HepG2 (cell line): ENCODE measurements at regions not wholly inside any gene's neighbourhood (a gene's known extent, or its start where the extent isn't known, plus 50 kb on each side); places are given as distances from the start of the nearest gene placed in this dataset.

Source experiments
- ATAC-seq: fragments of 200-7000 bp; cut with Tn5 transposase; 3 replicates; pipeline ENCODE4 v1.9.1; 2020; ENCODE audit warnings: mild to moderate bottlenecking, moderate library complexity
- BruUV-seq: library from RNA; stranded (reverse); fragments of 400-500 nt; replicated peaks from 2 replicates; lab custom pipeline; 2021; lab: Mats Ljungman, UMichigan
- CTCF ChIA-PET: fragments of 300-600 bp; formaldehyde crosslinking; extraction: SDS; loops from one replicate; lab custom pipeline; 2021; ENCODE audit warnings: low total read pairs, inconsistent platforms, low intra/inter-chr PET ratio; lab: Yijun Ruan, JAX
- POLR2A ChIA-PET: fragments of 350-600 bp; sonication (Branson Sonifier 250); formaldehyde crosslinking; loops from one replicate; lab custom pipeline; 2020; ENCODE audit warnings: antibody characterized with exemption, inconsistent platforms; lab: Yijun Ruan, JAX
- DNase-seq: peaks from one replicate; pipeline ENCODE4 v3.0.0-alpha.2; 2015; ENCODE audit warnings: low spot score
- FAIRE-seq: peaks from 3 replicates; lab custom pipeline; 2011; peaks lifted over from hg19 to GRCh38; lab: Jason Lieb, UNC
- H2AFZ ChIP-seq: one replicate; pipeline ENCODE4 v1.6.1; 2011; ENCODE audit warnings: low read length, inconsistent platforms
- H3K27ac ChIP-seq: fragments of 300-600 bp; 3 replicates; pipeline ENCODE4 v1.8.0; 2011; ENCODE audit warnings: mixed run types, mild to moderate bottlenecking, mixed read lengths, low read length, inconsistent platforms; ENCODE audit not compliant: insufficient read depth; ENCODE audit errors: extremely low read length
- H3K27me3 ChIP-seq, 2 experiments: fragments of 200-600 bp in 1 of 2; 2 replicates in 1 of 2; 3 replicates in 1 of 2; pipeline versions ENCODE4 v1.6.0 to v1.8.0; 2011; ENCODE audit warnings: low read length in 2 of 2, mild to moderate bottlenecking in 2 of 2, moderate library complexity in 2 of 2, inconsistent platforms in 1 of 2; ENCODE audit not compliant: insufficient read depth in 2 of 2, control insufficient read depth in 1 of 2
- H3K36me3 ChIP-seq, 2 experiments: fragments of 200-600 bp in 1 of 2; replicated peaks in 1 of 2; 2 replicates in 1 of 2; 3 replicates in 1 of 2; pipeline versions ENCODE4 v1.5.1 to v1.8.0; 2011; ENCODE audit warnings: low read length in 2 of 2, inconsistent platforms in 1 of 2; ENCODE audit not compliant: insufficient read depth in 2 of 2, control insufficient read depth in 1 of 2
- H3K4me1 ChIP-seq: 2 replicates; pipeline ENCODE4 v1.5.1; 2012; ENCODE audit warnings: low read length, inconsistent platforms; ENCODE audit not compliant: insufficient read depth
- H3K4me2 ChIP-seq: 2 replicates; pipeline ENCODE4 v1.6.0; 2011; ENCODE audit warnings: low read depth, low read length, inconsistent platforms
- H3K4me3 ChIP-seq, 3 experiments: fragments of 200-600 bp in 1 of 3; sonication (generic), shearing (Covaris generic) in 1 of 3; replicated peaks in 1 of 3; 2 replicates each; pipeline ENCODE4 v1.5.1; 2011 to 2016; ENCODE audit warnings: low read length in 3 of 3, inconsistent platforms in 2 of 3, low read depth in 2 of 3, mild to moderate bottlenecking in 2 of 3, control low read depth in 1 of 3, mixed read lengths in 1 of 3; ENCODE audit not compliant: insufficient read depth in 1 of 3
- H3K79me2 ChIP-seq: one replicate; pipeline ENCODE4 v1.6.1; 2011; ENCODE audit warnings: low read length, inconsistent platforms; ENCODE audit not compliant: insufficient read depth
- H3K9ac ChIP-seq: 2 replicates; pipeline ENCODE4 v1.6.0; 2011; ENCODE audit warnings: mild to moderate bottlenecking, low read depth, low read length, inconsistent platforms; ENCODE audit not compliant: insufficient read depth
- H3K9me3 ChIP-seq: 2 replicates; pipeline ENCODE4 v1.5.1; 2012; ENCODE audit warnings: mild to moderate bottlenecking, low read length
- H4K20me1 ChIP-seq: 2 replicates; pipeline ENCODE4 v1.6.0; 2011; ENCODE audit warnings: inconsistent platforms, mild to moderate bottlenecking, low read length, moderate library complexity; ENCODE audit not compliant: insufficient read depth
- ATF1 ChIP-seq: IDR thresholded peaks from 2 replicates; pipeline ENCODE4 v1.6.1; 2016; ENCODE audit warnings: mild to moderate bottlenecking, control low read depth
- E2F1 ChIP-seq: sonication (generic); formaldehyde crosslinking; IDR thresholded peaks from 2 replicates; pipeline ENCODE4 v1.5.0; 2020; ENCODE audit warnings: missing genetic modification reagents
- NONO ChIP-seq, 2 experiments: fragments of 450-650 bp in 1 of 2; sonication (generic) in 1 of 2; formaldehyde crosslinking in 1 of 2; IDR thresholded peaks in 1 of 2; conservative IDR thresholded peaks in 1 of 2; 2 replicates each; pipeline versions ENCODE4 v1.6.1 to v1.8.0; 2017 to 2022; ENCODE audit warnings: mild to moderate bottlenecking in 1 of 2, missing genetic modification reagents in 1 of 2, moderate library complexity in 1 of 2
- ZBTB26 ChIP-seq: IDR thresholded peaks from 2 replicates; pipeline ENCODE4 v1.6.1; 2016; ENCODE audit warnings: missing compliant biosample characterization, missing genetic modification reagents, borderline replicate concordance
- ZFP37 ChIP-seq: sonication (generic); formaldehyde crosslinking; IDR thresholded peaks from 2 replicates; pipeline ENCODE4 v1.4.0; 2020; ENCODE audit warnings: missing genetic modification reagents, borderline replicate concordance
- WGBS: methylation state at CpG from one replicate; pipeline ENCODE4 v1.1.6; 2017; ENCODE audit warnings: low lambda C conversion rate; 5-methylcytosine and 5-hydroxymethylcytosine counted together
- in situ Hi-C: cut with HindIII; loops from 2 replicates; pipeline ENCODE4 v1.10.0; 2017; ENCODE audit warnings: low pct_unique_long_range_greater_than_20kb; ENCODE audit not compliant: extremely low pct_ligation_motif_present
- intact Hi-C: fragments of 100-400 bp; cut with micrococcal nuclease; formaldehyde crosslinking; loops from one replicate; pipeline ENCODE4 v1.10.0; 2022; ENCODE audit not compliant: unreplicated experiment
- TF ChIP-seq, protein P1 (sequence below): IDR thresholded peaks from 2 replicates; pipeline ENCODE4 v1.6.1; 2016; ENCODE audit warnings: missing biosample characterization, missing genetic modification reagents, low read depth

DNA sequence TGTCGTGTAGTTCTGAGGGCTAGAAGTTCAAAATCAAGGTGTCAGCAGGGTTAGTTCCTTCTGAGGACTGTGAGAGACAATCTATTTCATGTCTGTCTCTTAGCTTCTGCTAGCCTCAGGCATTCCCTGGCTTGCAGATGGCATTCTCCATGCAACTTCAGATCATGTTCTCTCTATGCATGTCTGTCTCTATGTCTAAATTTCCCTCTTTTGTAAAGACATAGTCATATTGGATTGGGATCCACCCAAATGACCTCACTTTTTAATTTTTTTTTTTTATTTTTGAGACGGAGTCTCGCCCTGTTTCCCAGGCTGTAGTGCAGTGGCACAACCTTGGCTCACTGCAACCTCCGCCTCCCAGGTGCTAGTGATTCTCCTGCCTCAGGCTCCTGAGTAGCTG, 104.6 kb downstream of the RAP2B start:
- WGBS: 48% methylated on average over 4 of the region's 4 CpGs
- TF ChIP-seq ATF1 (CRISPR knock-in tag): no peak
- TF ChIP-seq, protein P1, sequence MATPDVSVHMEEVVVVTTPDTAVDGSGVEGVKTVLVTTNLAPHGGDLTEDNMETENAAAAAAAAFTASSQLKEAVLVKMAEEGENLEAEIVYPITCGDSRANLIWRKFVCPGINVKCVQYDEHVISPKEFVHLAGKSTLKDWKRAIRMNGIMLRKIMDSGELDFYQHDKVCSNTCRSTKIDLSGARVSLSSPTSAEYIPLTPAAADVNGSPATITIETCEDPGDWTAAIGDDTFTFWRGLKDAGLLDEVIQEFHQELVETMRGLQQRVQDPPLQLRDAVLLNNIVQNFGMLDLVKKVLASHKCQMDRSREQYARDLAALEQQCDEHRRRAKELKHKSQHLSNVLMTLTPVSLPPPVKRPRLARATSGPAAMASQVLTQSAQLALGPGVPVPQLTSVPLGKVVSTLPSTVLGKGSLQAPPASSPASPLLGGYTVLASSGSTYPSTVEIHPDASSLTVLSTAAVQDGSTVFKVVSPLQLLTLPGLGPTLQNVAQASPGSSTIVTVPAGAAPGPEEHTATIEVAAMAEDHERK (CRISPR knock-in tag): no peak
- no peak for TF ChIP-seq ZFP37 (CRISPR knock-in tag)
- TF ChIP-seq NONO (IDR thresholded peaks at IDR 0.05): no peak
- no peak for TF ChIP-seq NONO (CRISPR knock-in tag; conservative IDR thresholded peaks at IDR 0.05)
- TF ChIP-seq E2F1 (CRISPR knock-in tag): no peak
- TF ChIP-seq ZBTB26 (CRISPR knock-in tag): no peak
- H3K79me2 ChIP-seq: no peaks in the 10 kb centered on the region
- BruUV-seq: no TSS peak
- H3K4me1 ChIP-seq: no peaks in the 10 kb centered on the region
- DNase-seq (no peak), ATAC-seq (no peak), FAIRE-seq (no peak)
- no peaks in the 10 kb centered on the region for H3K9me3 ChIP-seq
- H4K20me1 ChIP-seq: no peaks in the 10 kb centered on the region
- in situ Hi-C loops (no loop called here), intact Hi-C loops (no loop called here)
- no peaks in the 10 kb centered on the region for H3K36me3 ChIP-seq
- no peak overlapping the region for H3K4me2 ChIP-seq
- no peak overlapping the region for H3K4me3 ChIP-seq
- H3K27me3 ChIP-seq: no peaks in the 10 kb centered on the region
- no peak overlapping the region for H2AFZ ChIP-seq
- H3K9ac ChIP-seq: no peak overlapping the region
- CTCF ChIA-PET: no interaction called here
- no peak overlapping the region for H3K27ac ChIP-seq
- POLR2A ChIA-PET: no interaction called here
